Retinal pigment epithelial cell (primary cell): ENCODE measurements at regions not wholly inside any gene's neighbourhood (a gene's known extent, or its start where the extent isn't known, plus 50 kb on each side); places are given as distances from the start of the nearest gene placed in this dataset.

Experiments used
- DNase-seq: peaks from one replicate; pipeline ENCODE4 v3.0.0-alpha.2; 2010; ENCODE audit warnings: low read depth
- H3K4me3 ChIP-seq: 2 replicates; pipeline ENCODE4 v1.5.1; 2011; ENCODE audit warnings: mild to moderate bottlenecking, low read length, control low read depth, moderate library complexity
- TF ChIP-seq, protein P1 (sequence below): conservative IDR thresholded peaks from 2 replicates; pipeline ENCODE4 v1.5.1; 2011; ENCODE audit warnings: low read depth, low read length, control low read depth, inconsistent platforms

DNA sequence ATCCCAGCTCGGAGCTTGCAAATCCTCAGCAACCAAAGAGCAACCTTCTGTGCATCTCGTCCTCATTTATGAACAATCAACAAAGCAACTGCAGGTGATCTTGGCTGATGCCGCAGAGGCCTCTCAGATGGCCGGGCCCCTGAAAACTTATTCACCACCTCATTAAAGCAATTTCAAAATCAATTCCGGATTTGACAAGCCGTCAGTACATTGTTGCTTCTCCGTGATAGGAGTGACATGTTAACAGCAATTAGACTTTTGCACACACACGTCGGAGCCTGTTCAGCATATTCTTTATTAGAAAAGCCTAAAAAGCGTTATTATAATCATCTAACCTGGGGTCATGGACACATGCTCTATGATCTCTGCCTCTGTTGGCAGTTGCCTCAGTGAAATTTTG, 183.1 kb upstream of the CXCR4 start:
- TF ChIP-seq, protein P1, sequence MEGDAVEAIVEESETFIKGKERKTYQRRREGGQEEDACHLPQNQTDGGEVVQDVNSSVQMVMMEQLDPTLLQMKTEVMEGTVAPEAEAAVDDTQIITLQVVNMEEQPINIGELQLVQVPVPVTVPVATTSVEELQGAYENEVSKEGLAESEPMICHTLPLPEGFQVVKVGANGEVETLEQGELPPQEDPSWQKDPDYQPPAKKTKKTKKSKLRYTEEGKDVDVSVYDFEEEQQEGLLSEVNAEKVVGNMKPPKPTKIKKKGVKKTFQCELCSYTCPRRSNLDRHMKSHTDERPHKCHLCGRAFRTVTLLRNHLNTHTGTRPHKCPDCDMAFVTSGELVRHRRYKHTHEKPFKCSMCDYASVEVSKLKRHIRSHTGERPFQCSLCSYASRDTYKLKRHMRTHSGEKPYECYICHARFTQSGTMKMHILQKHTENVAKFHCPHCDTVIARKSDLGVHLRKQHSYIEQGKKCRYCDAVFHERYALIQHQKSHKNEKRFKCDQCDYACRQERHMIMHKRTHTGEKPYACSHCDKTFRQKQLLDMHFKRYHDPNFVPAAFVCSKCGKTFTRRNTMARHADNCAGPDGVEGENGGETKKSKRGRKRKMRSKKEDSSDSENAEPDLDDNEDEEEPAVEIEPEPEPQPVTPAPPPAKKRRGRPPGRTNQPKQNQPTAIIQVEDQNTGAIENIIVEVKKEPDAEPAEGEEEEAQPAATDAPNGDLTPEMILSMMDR = no peak
- no peak for DNase-seq
- H3K4me3 ChIP-seq = no peak overlapping the region

DNA sequence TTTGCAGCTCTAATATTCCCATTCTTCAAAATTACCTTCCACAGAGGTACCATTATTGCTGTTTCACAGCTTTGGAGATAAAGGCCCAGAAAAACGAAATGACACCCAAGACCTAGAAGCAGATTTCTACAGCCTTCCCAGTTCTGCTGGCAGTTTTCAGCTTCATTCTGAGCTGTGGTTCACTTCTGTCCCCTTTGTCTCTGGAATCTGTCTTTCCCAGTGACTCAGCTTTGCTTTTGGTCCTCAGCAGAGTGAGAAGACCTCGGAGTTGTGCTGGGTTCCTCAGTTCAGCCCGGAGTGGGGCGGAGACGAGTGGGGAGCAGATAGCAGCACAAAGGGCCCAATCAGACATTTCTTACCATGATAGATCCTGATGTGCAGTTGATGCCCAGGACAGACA, 180.7 kb upstream of the CXCR4 start:
- TF ChIP-seq, protein P1 = no peak
- H3K4me3 ChIP-seq = no peak overlapping the region
- no peak for DNase-seq

DNA sequence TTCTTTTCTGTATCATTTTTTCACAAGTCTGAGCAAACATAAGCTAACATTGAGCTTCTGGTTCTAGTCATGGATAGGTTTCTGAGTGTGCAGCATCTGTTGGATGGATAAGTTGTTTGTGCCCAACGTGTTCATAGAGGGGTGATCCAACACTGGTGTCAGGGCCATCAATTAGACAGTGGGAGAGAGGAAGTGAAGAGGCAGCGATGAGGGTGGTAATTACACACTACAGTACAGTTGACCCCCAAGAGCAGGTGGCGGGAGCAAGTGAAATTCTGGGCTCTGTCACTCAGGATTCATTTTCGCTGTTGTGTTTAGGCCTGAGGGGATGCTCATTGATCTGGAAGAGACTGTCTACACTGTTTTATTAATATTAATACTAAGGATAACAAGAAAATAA, 180.0 kb upstream of the CXCR4 start:
- no peak for DNase-seq
- no peak overlapping the region for H3K4me3 ChIP-seq
- TF ChIP-seq, protein P1 = no peak

DNA sequence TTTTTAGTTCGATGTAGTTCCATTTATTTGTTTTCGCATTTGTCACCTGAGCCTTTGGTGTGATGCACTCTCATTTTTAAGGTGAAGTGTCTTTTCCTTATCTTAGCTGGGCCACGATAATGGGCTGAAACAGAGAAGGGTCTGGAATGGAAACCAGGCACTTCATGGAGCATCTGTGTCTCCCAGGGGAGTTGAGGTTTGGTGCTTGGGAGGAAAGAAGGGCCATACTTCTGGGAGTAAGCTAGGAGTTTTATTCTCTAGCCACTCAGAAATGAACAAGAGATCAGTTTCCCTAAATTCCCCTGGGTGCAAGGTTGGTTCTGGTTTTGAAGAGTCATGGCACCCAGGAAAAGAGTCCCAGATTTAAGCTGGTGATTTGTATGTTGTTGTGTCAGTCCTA, 179.4 kb upstream of the CXCR4 start:
- no peak overlapping the region for H3K4me3 ChIP-seq
- DNase-seq = no peak
- TF ChIP-seq, protein P1 = no peak

DNA sequence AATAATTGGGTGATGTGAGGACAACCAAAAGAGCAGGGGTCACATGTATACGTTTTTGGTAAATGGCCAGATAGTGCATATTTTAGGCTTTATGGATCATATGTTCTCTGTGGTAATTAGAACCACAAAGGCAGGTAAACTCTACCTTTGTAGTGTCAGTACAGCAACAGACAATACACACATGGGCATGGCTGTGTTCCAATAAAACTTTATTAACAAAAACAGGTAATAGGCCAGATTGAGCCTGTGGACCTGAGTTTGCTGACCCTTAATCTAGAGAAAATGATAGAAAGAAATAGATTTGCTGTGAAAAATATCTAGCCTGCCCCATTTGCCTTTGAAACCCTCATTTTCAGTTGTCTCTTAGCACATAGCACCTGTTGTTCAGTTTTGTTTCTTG, 177.2 kb upstream of the CXCR4 start:
- TF ChIP-seq, protein P1 = no peak

DNA sequence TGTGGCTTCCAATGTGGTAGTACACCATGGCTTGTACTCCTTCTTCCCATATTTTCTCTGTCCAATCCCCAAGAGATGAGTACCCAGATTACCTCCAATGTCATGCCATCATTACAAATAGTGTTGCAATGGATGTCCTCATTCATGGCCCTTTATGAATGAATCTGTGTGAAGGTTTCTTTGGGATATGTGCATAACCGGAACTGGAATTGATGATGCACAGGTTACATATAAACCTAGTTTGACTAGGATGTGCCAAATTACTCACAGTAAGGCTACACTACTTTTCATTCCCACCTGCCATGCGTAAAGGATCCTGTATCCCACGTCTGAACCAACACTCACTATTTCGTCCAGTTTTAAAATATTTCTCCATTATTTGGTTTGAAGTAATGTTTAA, 173.9 kb upstream of the CXCR4 start:
- TF ChIP-seq, protein P1 = no peak
- DNase-seq = no peak
- H3K4me3 ChIP-seq = no peak overlapping the region

More for the DNA sequence above, 177.2 kb upstream of the CXCR4 start:
- no peak for DNase-seq
- H3K4me3 ChIP-seq = no peak overlapping the region

DNA sequence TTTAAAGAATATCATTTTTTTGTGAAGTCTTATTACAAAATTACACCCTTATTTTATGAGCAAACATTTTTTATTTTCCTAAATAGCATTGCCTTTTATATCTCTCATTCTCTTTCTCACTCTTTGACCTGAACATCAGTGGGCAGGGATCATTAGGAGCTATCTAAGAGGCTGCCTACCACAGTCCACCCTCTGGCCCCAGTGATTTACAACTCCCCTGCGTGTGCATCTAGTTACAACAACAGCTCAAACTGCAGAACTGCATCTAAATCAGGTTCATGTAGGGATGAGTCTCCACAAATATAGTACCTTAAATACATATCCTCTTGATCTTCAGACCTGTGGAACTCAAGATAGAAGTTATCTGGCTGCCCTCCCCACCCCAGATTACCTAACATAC, 172.4 kb upstream of the CXCR4 start:
- TF ChIP-seq, protein P1 = no peak
- no peak overlapping the region for H3K4me3 ChIP-seq
- no peak for DNase-seq
